ENCODE measurements at regions not wholly inside any gene's neighbourhood (a gene's known extent, or its start where the extent isn't known, plus 50 kb on each side); places are given as distances from the start of the nearest gene placed in this dataset.

GRCh38 chr10:124308056-124308645 lies 110.6 kb downstream of the OAT start:
- H3K36me3 ChIP-seq (ENCODE audit: control insufficient read depth, insufficient read depth, low read length) = no peaks in the 10 kb centered on the region
- no peaks in the 10 kb centered on the region for H3K9me3 ChIP-seq (ENCODE audit: control insufficient read depth, low read length)
- Mint-ChIP-seq H3K36me3 (ENCODE audit: low read depth) (no peaks in the 10 kb centered on the region), H3K27me3 (ENCODE audit: insufficient read depth) (peaks cover 4% of the 10 kb centered on the region), H3K9me3 (no peaks in the 10 kb centered on the region), H3K4me3 (no peak overlapping the region), H3K4me1 (no peaks in the 10 kb centered on the region), H3K27ac (no peak overlapping the region)
- H3K9ac ChIP-seq (ENCODE audit: extremely low read depth, low read length, poor library complexity, severe bottlenecking) = no peak overlapping the region
- TF ChIP-seq CTCF (conservative IDR thresholded peaks at IDR 0.05) = no peak
- no peak for DNase-seq
- H3K27ac ChIP-seq (ENCODE audit: low read depth, low read length) = no peak overlapping the region
- WGBS, 2 experiments (ENCODE audit: insufficient coverage in 1 of 2, insufficient read length in 1 of 2) = 86 to 95% methylated on average over 15 to 16 of the region's 16 CpGs
- no peaks in the 10 kb centered on the region for H3K27me3 ChIP-seq (ENCODE audit: control insufficient read depth, insufficient read depth, low read length, poor library complexity, severe bottlenecking)
- no peak overlapping the region for H3K4me3 ChIP-seq (ENCODE audit: low read length)
- no peaks in the 10 kb centered on the region for H3K4me1 ChIP-seq (ENCODE audit: control insufficient read depth, insufficient read depth, low read length)

GRCh38 chr10:124307591-124307990 lies 111.1 kb downstream of the OAT start:
- Mint-ChIP-seq H3K27ac (no peak overlapping the region), H3K4me3 (no peak overlapping the region), H3K36me3 (ENCODE audit: low read depth) (no peaks in the 10 kb centered on the region), H3K27me3 (ENCODE audit: insufficient read depth) (peaks cover 4% of the 10 kb centered on the region), H3K9me3 (no peaks in the 10 kb centered on the region), H3K4me1 (no peaks in the 10 kb centered on the region)
- no peaks in the 10 kb centered on the region for H3K27me3 ChIP-seq (ENCODE audit: control insufficient read depth, insufficient read depth, low read length, poor library complexity, severe bottlenecking)
- TF ChIP-seq CTCF (conservative IDR thresholded peaks at IDR 0.05) = no peak
- H3K9me3 ChIP-seq (ENCODE audit: control insufficient read depth, low read length) = no peaks in the 10 kb centered on the region
- H3K27ac ChIP-seq (ENCODE audit: low read depth, low read length) = no peak overlapping the region
- H3K36me3 ChIP-seq (ENCODE audit: control insufficient read depth, insufficient read depth, low read length) = no peaks in the 10 kb centered on the region
- no peak overlapping the region for H3K4me3 ChIP-seq (ENCODE audit: low read length)
- 92 to 94% methylated on average over 17 of the region's 17 CpGs for WGBS, 2 experiments (ENCODE audit: insufficient coverage in 1 of 2, insufficient read length in 1 of 2)
- no peak for DNase-seq
- no peak overlapping the region for H3K9ac ChIP-seq (ENCODE audit: extremely low read depth, low read length, poor library complexity, severe bottlenecking)
- H3K4me1 ChIP-seq (ENCODE audit: control insufficient read depth, insufficient read depth, low read length) = no peaks in the 10 kb centered on the region

GRCh38 chr10:124306922-124307371 lies 111.8 kb downstream of the OAT start:
- Histone ChIP-seq H3K4me3 (ENCODE audit: low read length) (no peak overlapping the region), H3K9ac (ENCODE audit: extremely low read depth, low read length, poor library complexity, severe bottlenecking) (no peak overlapping the region), H3K27me3 (ENCODE audit: control insufficient read depth, insufficient read depth, low read length, poor library complexity, severe bottlenecking) (no peaks in the 10 kb centered on the region), H3K9me3 (ENCODE audit: control insufficient read depth, low read length) (no peaks in the 10 kb centered on the region), H3K27ac (ENCODE audit: low read depth, low read length) (no peak overlapping the region), H3K4me1 (ENCODE audit: control insufficient read depth, insufficient read depth, low read length) (no peaks in the 10 kb centered on the region), H3K36me3 (ENCODE audit: control insufficient read depth, insufficient read depth, low read length) (no peaks in the 10 kb centered on the region)
- Mint-ChIP-seq H3K4me1 (no peaks in the 10 kb centered on the region), H3K27ac (no peak overlapping the region), H3K4me3 (no peak overlapping the region), H3K9me3 (no peaks in the 10 kb centered on the region), H3K27me3 (ENCODE audit: insufficient read depth) (peaks cover 4% of the 10 kb centered on the region), H3K36me3 (ENCODE audit: low read depth) (no peaks in the 10 kb centered on the region)
- 85 to 86% methylated on average over 4 of the region's 4 CpGs for whole genome bisulfite sequencing, 2 experiments (ENCODE audit: insufficient coverage in 1 of 2, insufficient read length in 1 of 2)
- no peak for TF ChIP-seq CTCF (conservative IDR thresholded peaks at IDR 0.05)
- DNase-seq = no peak
